Large intestine (tissue), 3 donors: ENCODE measurements at regions not wholly inside any gene's neighbourhood (a gene's known extent, or its start where the extent isn't known, plus 50 kb on each side); places are given as distances from the start of the nearest gene placed in this dataset.

ENCODE experiments used
- DNase-seq, 2 donors: peaks; one replicate each; pipeline versions ENCODE4 v3.0.0 to v3.0.0-alpha.2; 2013
- H3K27ac ChIP-seq: one replicate; pipeline ENCODE4 v1.5.1; 2013; ENCODE audit warnings: low read length
- H3K27me3 ChIP-seq: 2 replicates; pipeline ENCODE4 v1.6.1; 2013; ENCODE audit warnings: low read length; ENCODE audit not compliant: control insufficient read depth, insufficient read depth
- H3K36me3 ChIP-seq: 2 replicates; pipeline ENCODE4 v1.6.1; 2013; ENCODE audit warnings: low read length; ENCODE audit not compliant: control insufficient read depth, insufficient read depth
- H3K4me1 ChIP-seq: one replicate; pipeline ENCODE4 v1.6.1; 2013; ENCODE audit warnings: low read length; ENCODE audit not compliant: control insufficient read depth, insufficient read depth
- H3K4me3 ChIP-seq: one replicate; pipeline ENCODE4 v1.5.1; 2013; ENCODE audit warnings: low read length
- H3K9me3 ChIP-seq: one replicate; pipeline ENCODE4 v1.6.1; 2013; ENCODE audit warnings: mild to moderate bottlenecking, low read depth, low read length, moderate library complexity; ENCODE audit not compliant: control insufficient read depth
- WGBS: methylation state at CpG from one replicate; pipeline ENCODE4 v1.1.5; 2013; ENCODE audit warnings: low lambda C conversion rate; ENCODE audit not compliant: insufficient coverage; 5-methylcytosine and 5-hydroxymethylcytosine counted together

DNA sequence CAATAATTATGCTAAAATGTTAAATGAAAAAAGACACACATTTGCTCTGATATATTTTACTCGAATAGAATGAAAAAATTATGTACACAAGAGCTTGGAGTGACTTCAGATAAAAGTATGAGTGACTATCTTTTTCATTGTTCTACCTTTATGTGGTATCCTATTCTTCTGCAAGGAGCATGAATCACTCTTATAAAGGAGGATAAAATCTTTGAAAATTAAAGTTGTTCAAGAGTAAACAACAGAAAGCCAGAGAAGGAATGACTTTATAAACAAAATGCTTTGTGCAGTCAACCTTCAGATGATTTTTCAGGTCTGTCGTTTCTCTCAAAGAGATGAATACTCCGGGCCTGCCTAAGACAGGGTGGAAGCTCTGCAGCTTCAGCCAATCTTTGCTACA lies 215.3 kb downstream of the FOXA2 start:
- Histone ChIP-seq H3K4me3 (no peak overlapping the region), H3K4me1 (no peaks in the 10 kb centered on the region), H3K9me3 (no peaks in the 10 kb centered on the region), H3K36me3 (no peaks in the 10 kb centered on the region), H3K27me3 (peaks cover 16% of the 10 kb centered on the region), H3K27ac (no peak overlapping the region)
- no peak for DNase-seq
- WGBS = 60% methylated on average over 1 of the region's 3 CpGs

DNA sequence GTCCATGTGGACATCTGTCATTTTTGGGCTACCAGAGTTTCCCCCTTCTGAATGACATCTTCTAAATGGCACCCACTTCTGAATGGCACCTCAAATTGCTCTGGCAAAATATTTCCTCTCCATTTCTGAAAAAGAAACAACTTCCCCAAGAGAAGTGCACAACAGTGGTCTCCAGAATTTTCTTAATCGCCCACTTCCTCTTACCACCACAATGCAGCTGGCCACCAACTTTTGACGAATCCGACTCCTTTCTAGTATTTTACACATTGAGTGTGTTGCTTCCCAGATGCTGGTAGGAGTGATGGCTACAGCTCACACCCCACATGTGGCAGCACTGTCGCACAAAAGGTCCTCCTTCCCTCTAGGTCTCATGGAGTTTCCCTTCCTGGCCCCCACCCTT lies 216.1 kb downstream of the FOXA2 start:
- Histone ChIP-seq H3K4me1 (no peaks in the 10 kb centered on the region), H3K27ac (no peak overlapping the region), H3K9me3 (no peaks in the 10 kb centered on the region), H3K36me3 (no peaks in the 10 kb centered on the region), H3K4me3 (no peak overlapping the region), H3K27me3 (peaks cover 16% of the 10 kb centered on the region)
- no peak for DNase-seq
- 100% methylated on average over 1 of the region's 4 CpGs for WGBS

GRCh38 chr20:22366631-22367030 lies 217.7 kb downstream of the FOXA2 start:
- Histone ChIP-seq H3K27me3 (peaks cover 12% of the 10 kb centered on the region), H3K36me3 (no peaks in the 10 kb centered on the region), H3K9me3 (no peaks in the 10 kb centered on the region), H3K4me3 (no peak overlapping the region), H3K27ac (no peak overlapping the region), H3K4me1 (no peaks in the 10 kb centered on the region)
- no peak for DNase-seq

DNA sequence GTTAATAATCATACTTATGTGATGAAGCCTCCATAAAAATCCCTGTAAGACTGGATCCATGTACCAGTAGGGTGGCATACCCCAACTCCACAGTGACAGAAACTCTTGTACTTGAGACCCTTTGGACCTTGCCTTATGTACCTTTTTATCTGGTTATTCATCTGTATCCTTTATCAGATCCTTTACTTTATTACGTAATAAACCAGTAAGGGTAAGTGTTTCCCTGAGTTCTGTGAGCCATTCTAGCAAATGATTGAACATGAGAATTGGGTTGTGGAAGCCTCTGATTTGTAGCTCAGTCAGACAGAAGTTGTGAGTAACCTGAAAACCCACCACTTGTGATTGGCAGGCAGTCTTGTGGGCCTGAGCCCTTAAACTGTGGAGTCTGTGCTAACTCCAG lies 229.7 kb downstream of the FOXA2 start:
- H3K4me3 ChIP-seq = no peak overlapping the region
- no peaks in the 10 kb centered on the region for H3K4me1 ChIP-seq
- WGBS = 100% methylated on average over 1 of the region's 1 CpG
- DNase-seq = no peak
- H3K36me3 ChIP-seq = no peaks in the 10 kb centered on the region
- H3K27ac ChIP-seq = no peak overlapping the region
- peaks cover 13% of the 10 kb centered on the region for H3K27me3 ChIP-seq
- no peaks in the 10 kb centered on the region for H3K9me3 ChIP-seq

DNA sequence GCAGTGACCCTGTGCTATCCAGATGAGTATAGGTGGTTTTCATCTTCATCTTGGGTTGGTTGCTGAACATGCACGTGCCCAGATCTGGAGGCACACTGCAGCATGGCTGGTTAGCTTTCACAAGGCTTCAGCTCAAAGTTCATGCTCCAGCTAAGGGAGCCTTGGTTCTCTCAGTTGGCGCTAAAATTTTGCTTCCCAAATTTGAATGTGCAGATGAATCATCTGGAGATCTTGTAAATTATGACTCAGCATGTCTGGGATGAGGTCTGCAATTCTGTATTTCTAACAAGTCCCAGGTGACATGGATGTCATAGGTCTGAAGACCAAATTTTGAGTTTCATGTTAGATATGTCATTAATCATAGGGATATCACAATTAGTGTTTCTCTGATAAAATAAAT lies 230.8 kb downstream of the FOXA2 start:
- WGBS = no CpG with 5 or more reads among the region's 2 CpGs
- Histone ChIP-seq H3K27ac (no peak overlapping the region), H3K4me1 (no peaks in the 10 kb centered on the region), H3K9me3 (no peaks in the 10 kb centered on the region), H3K27me3 (peaks cover 17% of the 10 kb centered on the region), H3K4me3 (no peak overlapping the region), H3K36me3 (no peaks in the 10 kb centered on the region)
- no peak for DNase-seq

GRCh38 chr20:22352019-22352418 lies 232.4 kb downstream of the FOXA2 start:
- H3K36me3 ChIP-seq = no peaks in the 10 kb centered on the region
- no peak overlapping the region for H3K4me3 ChIP-seq
- no peaks in the 10 kb centered on the region for H3K4me1 ChIP-seq
- 50% methylated on average over 3 of the region's 3 CpGs for WGBS
- H3K27me3 ChIP-seq = peaks cover 17% of the 10 kb centered on the region
- peak in 1 of 2 donors; percentile 39 for DNase-seq
- no peak overlapping the region for H3K27ac ChIP-seq
- no peaks in the 10 kb centered on the region for H3K9me3 ChIP-seq

DNA sequence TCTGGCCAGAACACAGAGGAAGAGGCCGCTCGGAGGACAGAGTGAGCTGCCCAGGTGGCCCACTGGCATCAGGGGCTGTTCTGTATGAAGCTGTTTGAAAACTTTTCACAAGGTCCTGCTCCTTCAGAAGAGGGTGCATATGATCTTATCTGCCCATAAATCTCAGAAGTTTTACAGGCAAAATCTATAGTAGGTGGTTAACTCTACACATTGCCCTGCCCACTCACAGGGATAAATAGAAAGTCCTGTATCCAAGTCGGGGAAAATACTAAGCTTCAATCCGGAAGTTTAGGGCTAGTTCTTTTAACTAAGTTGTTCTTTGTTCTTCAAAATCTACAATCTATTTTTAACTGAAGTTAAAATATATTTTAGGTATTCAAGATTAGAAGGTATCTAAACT lies 233.7 kb downstream of the FOXA2 start:
- Histone ChIP-seq H3K36me3 (no peaks in the 10 kb centered on the region), H3K4me1 (no peaks in the 10 kb centered on the region), H3K4me3 (no peak overlapping the region), H3K27me3 (peaks cover 17% of the 10 kb centered on the region), H3K9me3 (no peaks in the 10 kb centered on the region), H3K27ac (no peak overlapping the region)
- DNase-seq = no peak
- 93% methylated on average over 2 of the region's 4 CpGs for WGBS

GRCh38 chr20:22348010-22348409 lies 236.4 kb downstream of the FOXA2 start:
- Histone ChIP-seq H3K4me3 (no peak overlapping the region), H3K27me3 (peaks cover 14% of the 10 kb centered on the region), H3K9me3 (no peaks in the 10 kb centered on the region), H3K27ac (no peak overlapping the region), H3K36me3 (no peaks in the 10 kb centered on the region), H3K4me1 (no peaks in the 10 kb centered on the region)
- WGBS = 40% methylated on average over 1 of the region's 4 CpGs
- DNase-seq = no peak

- Histone ChIP-seq H3K27me3 (peaks cover 14% of the 10 kb centered on the region), H3K4me3 (no peak overlapping the region), H3K9me3 (no peaks in the 10 kb centered on the region), H3K4me1 (no peaks in the 10 kb centered on the region), H3K36me3 (no peaks in the 10 kb centered on the region), H3K27ac (no peak overlapping the region)
- DNase-seq = no peak
- WGBS = 70% methylated on average over 2 of the region's 4 CpGs
Observed at GRCh38 chr20:22346716-22347115, 237.7 kb downstream of the FOXA2 start.

GRCh38 chr20:22343612-22344011 lies 240.8 kb downstream of the FOXA2 start:
- no peaks in the 10 kb centered on the region for H3K4me1 ChIP-seq
- H3K9me3 ChIP-seq = no peaks in the 10 kb centered on the region
- H3K36me3 ChIP-seq = no peaks in the 10 kb centered on the region
- no peak overlapping the region for H3K4me3 ChIP-seq
- H3K27me3 ChIP-seq = peaks cover 9% of the 10 kb centered on the region
- no peak overlapping the region for H3K27ac ChIP-seq
- DNase-seq = no peak
- WGBS = no CpG with 5 or more reads among the region's 29 CpGs

DNA sequence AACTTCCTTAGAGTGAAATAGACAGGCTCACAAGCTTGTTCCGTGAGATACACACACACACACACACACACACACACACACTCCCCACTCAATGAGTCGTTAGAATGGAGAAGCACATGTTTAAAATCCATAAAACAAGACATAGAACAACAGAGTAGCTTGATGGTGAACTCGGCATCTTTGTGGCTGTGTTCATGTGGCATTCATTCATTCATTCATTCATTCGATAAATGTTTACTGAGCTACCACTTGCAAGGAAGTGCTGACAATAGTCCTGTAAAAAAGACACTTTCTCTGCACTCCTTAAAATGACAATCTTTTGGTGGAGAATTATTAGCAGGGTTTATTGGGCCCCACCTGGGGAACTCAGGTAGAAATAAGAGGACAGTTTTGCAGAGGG lies 242.0 kb downstream of the FOXA2 start:
- Histone ChIP-seq H3K4me1 (no peaks in the 10 kb centered on the region), H3K36me3 (no peaks in the 10 kb centered on the region), H3K27me3 (peaks cover 11% of the 10 kb centered on the region), H3K9me3 (no peaks in the 10 kb centered on the region), H3K4me3 (no peak overlapping the region), H3K27ac (no peak overlapping the region)
- DNase-seq = no peak
- no CpG with 5 or more reads among the region's 4 CpGs for WGBS
